H9 (cell line): ENCODE measurements at regions not wholly inside any gene's neighbourhood (a gene's known extent, or its start where the extent isn't known, plus 50 kb on each side); places are given as distances from the start of the nearest gene placed in this dataset.

Experiments used
- DNase-seq: peaks from one replicate; pipeline ENCODE4 v3.0.0-alpha.2; 2017
- H2AFZ ChIP-seq: one replicate; pipeline ENCODE4 v1.6.1; 2013; ENCODE audit warnings: mild to moderate bottlenecking, low read length, control low read depth, moderate library complexity
- H2AK5ac ChIP-seq: 2 replicates; pipeline ENCODE4 v1.6.1; 2013; ENCODE audit warnings: low read length, control low read depth, mixed read lengths; ENCODE audit not compliant: insufficient read length
- H2BK120ac ChIP-seq: one replicate; pipeline ENCODE4 v1.6.1; 2013; ENCODE audit warnings: low read depth, mild to moderate bottlenecking, low read length, control low read depth, inconsistent platforms; ENCODE audit not compliant: poor library complexity, severe bottlenecking
- H2BK12ac ChIP-seq: 2 replicates; pipeline ENCODE4 v1.6.1; 2013; ENCODE audit warnings: low read length, control low read depth, mixed read lengths, low read depth; ENCODE audit not compliant: insufficient read length
- H2BK15ac ChIP-seq: 2 replicates; pipeline ENCODE4 v1.6.1; 2013; ENCODE audit warnings: low read depth, low read length, control low read depth
- H2BK20ac ChIP-seq: one replicate; pipeline ENCODE4 v1.6.1; 2013; ENCODE audit warnings: low read depth, mild to moderate bottlenecking, low read length, control low read depth, inconsistent platforms; ENCODE audit not compliant: poor library complexity, severe bottlenecking
- H2BK5ac ChIP-seq: 2 replicates; pipeline ENCODE4 v1.6.1; 2013; ENCODE audit warnings: low read length, control low read depth, mixed read lengths; ENCODE audit not compliant: insufficient read length
- H3K14ac ChIP-seq: 2 replicates; pipeline ENCODE4 v1.6.1; 2013; ENCODE audit warnings: low read length, control low read depth; ENCODE audit not compliant: insufficient read depth
- H3K18ac ChIP-seq: 2 replicates; pipeline ENCODE4 v1.6.1; 2013; ENCODE audit warnings: low read depth, mild to moderate bottlenecking, mixed read lengths, low read length, control low read depth; ENCODE audit not compliant: insufficient read length
- H3K23ac ChIP-seq: 2 replicates; pipeline ENCODE4 v1.6.1; 2013; ENCODE audit warnings: low read length, control low read depth, mixed read lengths, low read depth; ENCODE audit not compliant: insufficient read length
- H3K23me2 ChIP-seq: 2 replicates; pipeline ENCODE4 v1.6.1; 2013; ENCODE audit warnings: low read depth, mild to moderate bottlenecking, mixed read lengths, low read length, control low read depth; ENCODE audit not compliant: insufficient read length, poor library complexity, severe bottlenecking
- H3K27ac ChIP-seq: 2 replicates; pipeline ENCODE4 v1.5.1; 2013; ENCODE audit warnings: low read length, control low read depth, mixed read lengths, low read depth; ENCODE audit not compliant: insufficient read length
- H3K27me3 ChIP-seq: 2 replicates; pipeline ENCODE4 v1.6.1; 2013; ENCODE audit warnings: low read length, control low read depth, inconsistent platforms; ENCODE audit not compliant: insufficient read depth
- H3K4ac ChIP-seq: 2 replicates; pipeline ENCODE4 v1.6.1; 2013; ENCODE audit warnings: low read depth, mild to moderate bottlenecking, control low read depth, inconsistent platforms, low read length, moderate library complexity
- H3K4me1 ChIP-seq: 2 replicates; pipeline ENCODE4 v1.6.1; 2013; ENCODE audit warnings: low read length, control low read depth, inconsistent platforms; ENCODE audit not compliant: insufficient read depth
- H3K4me2 ChIP-seq: 2 replicates; pipeline ENCODE4 v1.6.1; 2013; ENCODE audit warnings: low read length, control low read depth, mixed read lengths; ENCODE audit not compliant: insufficient read length, insufficient read depth
- H3K56ac ChIP-seq: 2 replicates; pipeline ENCODE4 v1.6.1; 2013; ENCODE audit warnings: low read depth, mild to moderate bottlenecking, mixed read lengths, low read length, control low read depth; ENCODE audit not compliant: insufficient read length
- H3K79me1 ChIP-seq: 2 replicates; pipeline ENCODE4 v1.6.1; 2013; ENCODE audit warnings: low read depth, mild to moderate bottlenecking, moderate library complexity, low read length, control low read depth, inconsistent platforms; ENCODE audit not compliant: insufficient read depth, poor library complexity, severe bottlenecking
- H3K79me2 ChIP-seq: 2 replicates; pipeline ENCODE4 v1.6.1; 2013; ENCODE audit warnings: low read length, control low read depth, inconsistent platforms; ENCODE audit not compliant: insufficient read depth
- H3K9ac ChIP-seq: 2 replicates; pipeline ENCODE4 v1.6.1; 2013; ENCODE audit warnings: low read length, control low read depth, mixed read lengths; ENCODE audit not compliant: insufficient read length; ENCODE audit errors: extremely low read depth
- H3K9me3 ChIP-seq: one replicate; pipeline ENCODE4 v1.6.1; 2013; ENCODE audit warnings: low read depth, low read length, inconsistent platforms; ENCODE audit not compliant: control insufficient read depth
- H3T11ph ChIP-seq: one replicate; pipeline ENCODE4 v1.6.1; 2013; ENCODE audit warnings: mild to moderate bottlenecking, low read length, control low read depth, inconsistent platforms
- H4K20me1 ChIP-seq: one replicate; pipeline ENCODE4 v1.6.1; 2013; ENCODE audit not compliant: control insufficient read depth, insufficient read length, insufficient read depth
- H4K5ac ChIP-seq: 2 replicates; pipeline ENCODE4 v1.6.1; 2013; ENCODE audit warnings: low read depth, mild to moderate bottlenecking, mixed read lengths, low read length, control low read depth; ENCODE audit not compliant: insufficient read length
- H4K8ac ChIP-seq: replicated peaks from 2 replicates; pipeline ENCODE4 v1.6.1; 2013; ENCODE audit warnings: low read length, control low read depth, mixed read lengths, low read depth; ENCODE audit not compliant: insufficient read length
- H4K91ac ChIP-seq: 2 replicates; pipeline ENCODE4 v1.6.1; 2013; ENCODE audit warnings: low read depth, mild to moderate bottlenecking, moderate library complexity, mixed read lengths, low read length, control low read depth; ENCODE audit not compliant: insufficient read length
- H3K27ac Mint-ChIP-seq, 3 experiments: 2 replicates in 2 of 3; 3 replicates in 1 of 3; pipeline ENCODE4 v1.8.0; 2020 to 2021; ENCODE audit warnings: mixed read lengths in 3 of 3, mild to moderate bottlenecking in 1 of 3, moderate library complexity in 1 of 3
- H3K27me3 Mint-ChIP-seq: 2 replicates; pipeline ENCODE4 v1.8.0; 2021; ENCODE audit warnings: low read depth, mild to moderate bottlenecking, moderate library complexity, mixed read lengths
- H3K36me3 Mint-ChIP-seq, 3 experiments: 2 replicates in 2 of 3; 3 replicates in 1 of 3; pipeline ENCODE4 v1.8.0; 2020 to 2021; ENCODE audit warnings: low read depth in 3 of 3, mixed read lengths in 3 of 3; ENCODE audit not compliant: insufficient read depth in 1 of 3
- H3K4me1 Mint-ChIP-seq, 2 experiments: 2 replicates each; pipeline ENCODE4 v1.8.0; 2020; ENCODE audit warnings: mixed read lengths in 2 of 2
- H3K4me3 Mint-ChIP-seq, 2 experiments: 2 replicates in 1 of 2; 3 replicates in 1 of 2; pipeline ENCODE4 v1.8.0; 2020 to 2021; ENCODE audit warnings: mild to moderate bottlenecking in 2 of 2, mixed read lengths in 2 of 2, moderate library complexity in 1 of 2
- H3K9me3 Mint-ChIP-seq, 2 experiments: 2 replicates in 1 of 2; 3 replicates in 1 of 2; pipeline ENCODE4 v1.8.0; 2020; ENCODE audit warnings: mild to moderate bottlenecking in 2 of 2, mixed read lengths in 2 of 2, moderate library complexity in 1 of 2
- WGBS: extraction: QIAGEN DNeasy Blood & Tissue Kit; methylation state at CpG from one replicate; pipeline ENCODE4 v1.1.7; 2013; ENCODE audit warnings: missing lambda C conversion rate, low lambda C conversion rate, mixed read lengths; ENCODE audit not compliant: insufficient read length; ENCODE audit errors: extremely low coverage; 5-methylcytosine and 5-hydroxymethylcytosine counted together
- TF ChIP-seq, protein P1 (sequence below): fragments of 200-600 bp; sonication (generic); conservative IDR thresholded peaks from 3 replicates; pipeline ENCODE4 v1.8.0; 2021; ENCODE audit warnings: antibody characterized with exemption, mild to moderate bottlenecking

DNA sequence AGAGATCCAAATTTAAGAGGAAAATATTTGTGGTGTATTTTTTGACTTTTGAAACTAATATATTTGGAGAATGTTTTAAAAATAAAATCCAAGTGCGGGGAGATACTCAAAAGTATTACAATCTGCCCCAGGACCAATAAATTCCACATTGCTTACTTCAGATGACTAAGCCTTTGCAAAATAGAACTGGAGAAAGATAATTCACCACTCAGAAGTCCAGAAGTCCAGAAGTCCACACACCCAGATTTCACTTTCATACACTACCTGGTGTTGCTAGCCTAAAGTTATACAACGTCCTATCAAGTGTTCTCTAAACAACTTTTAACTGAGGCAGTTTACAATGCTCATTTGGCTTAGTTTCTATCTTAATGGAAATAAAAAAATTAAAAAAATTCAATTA lies 487.0 kb upstream of the SEMA3D start:
- Histone ChIP-seq H3T11ph (no peak overlapping the region), H3K79me1 (no peaks in the 10 kb centered on the region), H2BK15ac (no peak overlapping the region), H3K27me3 (no peaks in the 10 kb centered on the region), H2AK5ac (no peak overlapping the region), H3K4ac (no peak overlapping the region), H3K79me2 (no peaks in the 10 kb centered on the region), H2AFZ (no peak overlapping the region), H4K5ac (no peak overlapping the region), H3K56ac (no peak overlapping the region), H2BK20ac (no peak overlapping the region), H2BK120ac (no peak overlapping the region), H3K9me3 (no peaks in the 10 kb centered on the region), H3K27ac (no peak overlapping the region), H3K14ac (no peak overlapping the region), H3K18ac (no peak overlapping the region), H3K9ac (no peak overlapping the region), H4K91ac (no peak overlapping the region), H4K8ac (no peak overlapping the region), H4K20me1 (no peaks in the 10 kb centered on the region), H2BK5ac (no peak overlapping the region), H3K23ac (no peak overlapping the region), H3K23me2 (no peaks in the 10 kb centered on the region), H2BK12ac (no peak overlapping the region), H3K4me1 (no peaks in the 10 kb centered on the region), H3K4me2 (no peak overlapping the region)
- no peak for DNase-seq
- no CpG with 5 or more reads among the region's 2 CpGs for WGBS
- no peak overlapping the region for H3K27ac Mint-ChIP-seq
- TF ChIP-seq, protein P1, sequence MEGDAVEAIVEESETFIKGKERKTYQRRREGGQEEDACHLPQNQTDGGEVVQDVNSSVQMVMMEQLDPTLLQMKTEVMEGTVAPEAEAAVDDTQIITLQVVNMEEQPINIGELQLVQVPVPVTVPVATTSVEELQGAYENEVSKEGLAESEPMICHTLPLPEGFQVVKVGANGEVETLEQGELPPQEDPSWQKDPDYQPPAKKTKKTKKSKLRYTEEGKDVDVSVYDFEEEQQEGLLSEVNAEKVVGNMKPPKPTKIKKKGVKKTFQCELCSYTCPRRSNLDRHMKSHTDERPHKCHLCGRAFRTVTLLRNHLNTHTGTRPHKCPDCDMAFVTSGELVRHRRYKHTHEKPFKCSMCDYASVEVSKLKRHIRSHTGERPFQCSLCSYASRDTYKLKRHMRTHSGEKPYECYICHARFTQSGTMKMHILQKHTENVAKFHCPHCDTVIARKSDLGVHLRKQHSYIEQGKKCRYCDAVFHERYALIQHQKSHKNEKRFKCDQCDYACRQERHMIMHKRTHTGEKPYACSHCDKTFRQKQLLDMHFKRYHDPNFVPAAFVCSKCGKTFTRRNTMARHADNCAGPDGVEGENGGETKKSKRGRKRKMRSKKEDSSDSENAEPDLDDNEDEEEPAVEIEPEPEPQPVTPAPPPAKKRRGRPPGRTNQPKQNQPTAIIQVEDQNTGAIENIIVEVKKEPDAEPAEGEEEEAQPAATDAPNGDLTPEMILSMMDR: no peak
- no peaks in the 10 kb centered on the region for H3K27me3 Mint-ChIP-seq
- H3K4me3 Mint-ChIP-seq: no peak overlapping the region
- peaks cover 5 to 11% of the 10 kb centered on the region in 2 experiments for H3K4me1 Mint-ChIP-seq
- peaks cover 12 to 13% of the 10 kb centered on the region in 2 experiments for H3K9me3 Mint-ChIP-seq
- H3K36me3 Mint-ChIP-seq: peaks cover 5 to 9% (median 6%) of the 10 kb centered on the region in 3 experiments; a peak in 6 of 7 replicates
